ENCODE measurements at regions not wholly inside any gene's neighbourhood (a gene's known extent, or its start where the extent isn't known, plus 50 kb on each side); places are given as distances from the start of the nearest gene placed in this dataset.

DNA sequence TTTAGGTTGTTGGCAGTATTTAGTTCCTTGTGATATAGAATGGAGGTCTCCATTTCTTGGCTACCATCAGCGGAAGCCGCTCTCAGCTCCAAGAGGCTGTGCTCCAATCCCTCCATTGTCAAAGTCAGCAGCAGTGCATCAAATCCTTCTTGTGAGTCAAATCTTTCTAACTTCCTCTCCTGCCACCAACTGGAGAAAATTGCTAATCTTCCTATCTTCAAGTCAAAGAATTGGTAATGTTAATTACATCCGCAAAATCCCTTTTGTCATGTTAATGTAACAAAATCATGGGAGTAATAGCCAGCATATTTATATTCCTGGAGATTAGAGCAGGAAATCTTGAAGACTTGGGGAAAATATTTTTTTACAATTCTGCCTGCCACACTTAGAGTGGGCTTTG lies 436.4 kb upstream of the DYNLRB2 start:
- TF ChIP-seq CTCF (IDR thresholded peaks at IDR 0.05) = no peak
- no peak for TF ChIP-seq POLR2A (IDR thresholded peaks at IDR 0.05)
- TF ChIP-seq POLR2AphosphoS5 (IDR thresholded peaks at IDR 0.05) = no peak
- no peak for TF ChIP-seq EP300 (IDR thresholded peaks at IDR 0.05)
